ENCODE measurements at regions not wholly inside any gene's neighbourhood (a gene's known extent, or its start where the extent isn't known, plus 50 kb on each side); places are given as distances from the start of the nearest gene placed in this dataset.

GRCh38 chr12:59873136-59873535 is 277.3 kb downstream of the SLC16A7 start:
- FAIRE-seq (no peak), DNase-seq (ENCODE audit: low read depth, low spot score) (no peak)
- Histone ChIP-seq H3K4me3 (ENCODE audit: control insufficient read depth in 2 of 3, extremely low read depth in 1 of 3, insufficient read depth in 2 of 3, low read depth in 1 of 3, low read length in 3 of 3) (no peak overlapping the region), H3K79me2 (ENCODE audit: control insufficient read depth, insufficient read depth, low read length) (no peaks in the 10 kb centered on the region), H2AFZ (ENCODE audit: control insufficient read depth, low read length) (no peak overlapping the region), H3K27ac (ENCODE audit: control insufficient read depth, insufficient read depth, low read length) (no peak overlapping the region), H3K9me1 (ENCODE audit: control insufficient read depth, extremely low read depth, insufficient read depth, low read length) (no peaks in the 10 kb centered on the region), H3K4me2 (ENCODE audit: control insufficient read depth, extremely low read depth, insufficient read depth, low read depth, low read length) (no peak overlapping the region), H3K36me3 (ENCODE audit: control insufficient read depth in 2 of 2, extremely low read depth in 1 of 2, insufficient read depth in 2 of 2, low read length in 2 of 2) (no peaks in the 10 kb centered on the region), H3K27me3 (ENCODE audit: control insufficient read depth, extremely low read depth, insufficient read depth, low read length) (no peaks in the 10 kb centered on the region), H3K9ac (ENCODE audit: control insufficient read depth, extremely low read depth, insufficient read depth, low read length) (no peak overlapping the region), H3K4me1 (ENCODE audit: control insufficient read depth, extremely low read depth, insufficient read depth, low read length) (no peaks in the 10 kb centered on the region), H4K20me1 (ENCODE audit: control insufficient read depth, extremely low read depth, insufficient read depth, low read length) (no peaks in the 10 kb centered on the region), H3K9me3 (ENCODE audit: control insufficient read depth, low read depth, low read length) (no peaks in the 10 kb centered on the region)
- dilution Hi-C loops (cut with MboI; ENCODE audit: extremely low pct_ligation_motif_present, low sequenced_read_pairs): no loop called here
- no peak for TF ChIP-seq EZH2 (IDR thresholded peaks at IDR 0.05; ENCODE audit: low read length)
- TF ChIP-seq CTCF (optimal IDR thresholded peaks at IDR 0.05 in 1 of 3, IDR thresholded peaks at IDR 0.05 in 1 of 3, conservative IDR thresholded peaks at IDR 0.05 in 1 of 3; ENCODE audit: extremely low read depth in 1 of 3, insufficient read depth in 2 of 3, low read length in 3 of 3): no peak

- DNase-seq (ENCODE audit: low read depth, low spot score) (no peak), FAIRE-seq (peak; percentile 62)
- Histone ChIP-seq H3K4me3 (ENCODE audit: control insufficient read depth in 2 of 3, extremely low read depth in 1 of 3, insufficient read depth in 2 of 3, low read depth in 1 of 3, low read length in 3 of 3) (no peak overlapping the region), H3K9ac (ENCODE audit: control insufficient read depth, extremely low read depth, insufficient read depth, low read length) (no peak overlapping the region), H3K27ac (ENCODE audit: control insufficient read depth, insufficient read depth, low read length) (no peak overlapping the region), H3K4me2 (ENCODE audit: control insufficient read depth, extremely low read depth, insufficient read depth, low read depth, low read length) (no peak overlapping the region), H3K36me3 (ENCODE audit: control insufficient read depth in 2 of 2, extremely low read depth in 1 of 2, insufficient read depth in 2 of 2, low read length in 2 of 2) (no peaks in the 10 kb centered on the region), H3K4me1 (ENCODE audit: control insufficient read depth, extremely low read depth, insufficient read depth, low read length) (no peaks in the 10 kb centered on the region), H3K27me3 (ENCODE audit: control insufficient read depth, extremely low read depth, insufficient read depth, low read length) (no peaks in the 10 kb centered on the region), H3K79me2 (ENCODE audit: control insufficient read depth, insufficient read depth, low read length) (no peaks in the 10 kb centered on the region), H3K9me1 (ENCODE audit: control insufficient read depth, extremely low read depth, insufficient read depth, low read length) (no peaks in the 10 kb centered on the region), H3K9me3 (ENCODE audit: control insufficient read depth, low read depth, low read length) (no peaks in the 10 kb centered on the region), H2AFZ (ENCODE audit: control insufficient read depth, low read length) (no peak overlapping the region), H4K20me1 (ENCODE audit: control insufficient read depth, extremely low read depth, insufficient read depth, low read length) (no peaks in the 10 kb centered on the region)
- TF ChIP-seq EZH2 (IDR thresholded peaks at IDR 0.05; ENCODE audit: low read length): no peak
- dilution Hi-C loops (cut with MboI; ENCODE audit: extremely low pct_ligation_motif_present, low sequenced_read_pairs): no loop called here
Observed at GRCh38 chr12:59874781-59875180, 279.0 kb downstream of the SLC16A7 start.

- dilution Hi-C loops (cut with MboI; ENCODE audit: extremely low pct_ligation_motif_present, low sequenced_read_pairs): no loop called here
- Histone ChIP-seq H3K79me2 (ENCODE audit: control insufficient read depth, insufficient read depth, low read length) (no peaks in the 10 kb centered on the region), H3K27ac (ENCODE audit: control insufficient read depth, insufficient read depth, low read length) (no peak overlapping the region), H3K4me3 (ENCODE audit: control insufficient read depth in 2 of 3, extremely low read depth in 1 of 3, insufficient read depth in 2 of 3, low read depth in 1 of 3, low read length in 3 of 3) (no peak overlapping the region), H3K4me2 (ENCODE audit: control insufficient read depth, extremely low read depth, insufficient read depth, low read depth, low read length) (no peak overlapping the region), H2AFZ (ENCODE audit: control insufficient read depth, low read length) (no peak overlapping the region), H3K9me3 (ENCODE audit: control insufficient read depth, low read depth, low read length) (no peaks in the 10 kb centered on the region), H3K4me1 (ENCODE audit: control insufficient read depth, extremely low read depth, insufficient read depth, low read length) (no peaks in the 10 kb centered on the region), H4K20me1 (ENCODE audit: control insufficient read depth, extremely low read depth, insufficient read depth, low read length) (no peaks in the 10 kb centered on the region), H3K9me1 (ENCODE audit: control insufficient read depth, extremely low read depth, insufficient read depth, low read length) (no peaks in the 10 kb centered on the region), H3K36me3 (ENCODE audit: control insufficient read depth in 2 of 2, extremely low read depth in 1 of 2, insufficient read depth in 2 of 2, low read length in 2 of 2) (no peaks in the 10 kb centered on the region), H3K27me3 (ENCODE audit: control insufficient read depth, extremely low read depth, insufficient read depth, low read length) (no peaks in the 10 kb centered on the region), H3K9ac (ENCODE audit: control insufficient read depth, extremely low read depth, insufficient read depth, low read length) (no peak overlapping the region)
- TF ChIP-seq EZH2 (IDR thresholded peaks at IDR 0.05; ENCODE audit: low read length) (no peak), CTCF (optimal IDR thresholded peaks at IDR 0.05 in 1 of 3, IDR thresholded peaks at IDR 0.05 in 1 of 3, conservative IDR thresholded peaks at IDR 0.05 in 1 of 3; ENCODE audit: extremely low read depth in 1 of 3, insufficient read depth in 2 of 3, low read length in 3 of 3) (no peak)
- FAIRE-seq (no peak), DNase-seq (ENCODE audit: low read depth, low spot score) (no peak)
Observed at GRCh38 chr12:59886131-59886733, 290.4 kb downstream of the SLC16A7 start.
